ENCODE measurements at regions not wholly inside any gene's neighbourhood (a gene's known extent, or its start where the extent isn't known, plus 50 kb on each side); places are given as distances from the start of the nearest gene placed in this dataset.
"Not testable (repeated sequence)": the region's sequence is repeated elsewhere in the genome, so short reads cannot be mapped to it uniquely, and the experiment has no call there.

- H3K36me3 Mint-ChIP-seq, result no peaks in the 10 kb centered on the region
- H3K9me3 Mint-ChIP-seq, result no peaks in the 10 kb centered on the region
- DNase-seq (ENCODE audit: extremely low spot score, unreplicated experiment), result no peak
- no peaks in the 10 kb centered on the region for H3K27me3 Mint-ChIP-seq
- H3K4me3 Mint-ChIP-seq, result no peak overlapping the region
- H3K4me1 Mint-ChIP-seq (ENCODE audit: unreplicated experiment), result no peaks in the 10 kb centered on the region
- TF ChIP-seq, protein P1, sequence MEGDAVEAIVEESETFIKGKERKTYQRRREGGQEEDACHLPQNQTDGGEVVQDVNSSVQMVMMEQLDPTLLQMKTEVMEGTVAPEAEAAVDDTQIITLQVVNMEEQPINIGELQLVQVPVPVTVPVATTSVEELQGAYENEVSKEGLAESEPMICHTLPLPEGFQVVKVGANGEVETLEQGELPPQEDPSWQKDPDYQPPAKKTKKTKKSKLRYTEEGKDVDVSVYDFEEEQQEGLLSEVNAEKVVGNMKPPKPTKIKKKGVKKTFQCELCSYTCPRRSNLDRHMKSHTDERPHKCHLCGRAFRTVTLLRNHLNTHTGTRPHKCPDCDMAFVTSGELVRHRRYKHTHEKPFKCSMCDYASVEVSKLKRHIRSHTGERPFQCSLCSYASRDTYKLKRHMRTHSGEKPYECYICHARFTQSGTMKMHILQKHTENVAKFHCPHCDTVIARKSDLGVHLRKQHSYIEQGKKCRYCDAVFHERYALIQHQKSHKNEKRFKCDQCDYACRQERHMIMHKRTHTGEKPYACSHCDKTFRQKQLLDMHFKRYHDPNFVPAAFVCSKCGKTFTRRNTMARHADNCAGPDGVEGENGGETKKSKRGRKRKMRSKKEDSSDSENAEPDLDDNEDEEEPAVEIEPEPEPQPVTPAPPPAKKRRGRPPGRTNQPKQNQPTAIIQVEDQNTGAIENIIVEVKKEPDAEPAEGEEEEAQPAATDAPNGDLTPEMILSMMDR (conservative IDR thresholded peaks at IDR 0.05), result no peak
- no peak overlapping the region for H3K27ac Mint-ChIP-seq
Measured at GRCh38 chr3:35262406-35262805, 376.9 kb upstream of the ARPP21 start.

DNA sequence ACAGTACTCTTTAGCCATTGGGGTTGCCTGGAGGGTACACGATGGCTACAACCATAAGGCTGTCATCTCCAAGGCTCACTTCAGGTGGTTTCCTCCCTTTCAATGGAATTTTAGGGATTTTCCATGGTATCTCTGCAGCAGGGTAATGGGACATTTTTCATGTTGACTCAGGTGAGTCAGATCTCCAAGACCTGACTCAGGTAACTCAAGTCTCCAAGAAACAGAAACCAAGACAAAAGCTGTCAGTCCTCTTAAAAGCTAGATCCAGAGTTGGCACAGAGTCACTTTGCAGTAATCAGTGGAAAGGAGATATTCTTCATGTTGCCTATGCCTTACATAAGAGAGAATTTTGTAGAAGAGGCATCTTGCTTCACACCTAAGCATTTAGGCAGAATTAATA lies 375.8 kb upstream of the ARPP21 start:
- Mint-ChIP-seq H3K36me3 (no peaks in the 10 kb centered on the region), H3K27me3 (no peaks in the 10 kb centered on the region), H3K4me3 (no peak overlapping the region), H3K9me3 (no peaks in the 10 kb centered on the region), H3K27ac (no peak overlapping the region), H3K4me1 (ENCODE audit: unreplicated experiment) (no peaks in the 10 kb centered on the region)
- TF ChIP-seq, protein P1 (conservative IDR thresholded peaks at IDR 0.05), result no peak
- DNase-seq (ENCODE audit: extremely low spot score, unreplicated experiment), result no peak

- H3K27me3 Mint-ChIP-seq; H3K4me3 Mint-ChIP-seq; H3K27ac Mint-ChIP-seq; H3K9me3 Mint-ChIP-seq; H3K4me1 Mint-ChIP-seq (ENCODE audit: unreplicated experiment); H3K36me3 Mint-ChIP-seq; DNase-seq (ENCODE audit: extremely low spot score, unreplicated experiment): not testable (repeated sequence)
Measured at GRCh38 chr3:35266065-35266464, 373.3 kb upstream of the ARPP21 start.

DNA sequence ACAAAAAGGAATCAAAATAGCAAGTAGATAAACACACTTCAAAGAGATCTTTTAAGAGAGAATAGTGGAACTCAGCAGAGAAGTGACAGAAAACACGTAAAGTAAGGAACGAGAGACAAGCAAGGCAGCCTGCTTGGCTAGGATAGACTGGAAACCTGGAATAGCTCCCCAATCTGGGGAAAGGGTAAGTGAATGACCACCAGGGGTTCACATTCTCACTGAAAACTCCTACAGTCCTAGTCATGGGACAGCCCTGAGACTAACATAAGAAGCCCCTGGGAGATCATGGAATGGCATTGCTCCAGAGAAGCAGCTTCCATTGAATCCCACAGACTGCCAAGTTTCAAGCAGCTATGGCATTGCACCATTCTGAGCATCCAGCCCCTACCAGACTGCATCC lies 363.6 kb upstream of the ARPP21 start:
- no peak for DNase-seq (ENCODE audit: extremely low spot score, unreplicated experiment)
- Mint-ChIP-seq H3K27me3 (peaks cover 3% of the 10 kb centered on the region), H3K4me1 (ENCODE audit: unreplicated experiment) (no peaks in the 10 kb centered on the region), H3K4me3 (no peak overlapping the region), H3K36me3 (no peaks in the 10 kb centered on the region), H3K27ac (no peak overlapping the region), H3K9me3 (no peaks in the 10 kb centered on the region)
- TF ChIP-seq, protein P1 (conservative IDR thresholded peaks at IDR 0.05), result no peak

DNA sequence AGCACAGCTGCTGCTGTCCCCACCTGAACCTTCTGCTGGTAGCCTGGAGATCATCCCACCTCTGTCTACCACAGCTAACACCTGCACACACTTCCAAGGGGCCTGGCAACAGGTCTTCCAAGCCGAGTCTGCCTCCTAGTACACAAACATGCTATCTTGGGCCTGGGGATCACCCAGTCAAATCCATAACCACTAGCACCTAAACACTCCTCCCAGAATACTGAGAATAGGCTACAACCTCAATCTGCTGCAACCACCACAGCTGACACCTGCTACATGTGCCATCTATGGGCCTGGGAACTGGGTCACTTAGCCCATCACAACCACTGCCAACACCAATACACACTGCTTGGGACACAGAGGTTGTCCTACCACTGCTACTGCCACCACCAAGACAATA lies 362.8 kb upstream of the ARPP21 start:
- Mint-ChIP-seq H3K4me3 (no peak overlapping the region), H3K27me3 (peaks cover 3% of the 10 kb centered on the region), H3K27ac (no peak overlapping the region), H3K4me1 (ENCODE audit: unreplicated experiment) (no peaks in the 10 kb centered on the region), H3K36me3 (no peaks in the 10 kb centered on the region), H3K9me3 (no peaks in the 10 kb centered on the region)
- no peak for DNase-seq (ENCODE audit: extremely low spot score, unreplicated experiment)
- TF ChIP-seq, protein P1 (conservative IDR thresholded peaks at IDR 0.05), result no peak

DNA sequence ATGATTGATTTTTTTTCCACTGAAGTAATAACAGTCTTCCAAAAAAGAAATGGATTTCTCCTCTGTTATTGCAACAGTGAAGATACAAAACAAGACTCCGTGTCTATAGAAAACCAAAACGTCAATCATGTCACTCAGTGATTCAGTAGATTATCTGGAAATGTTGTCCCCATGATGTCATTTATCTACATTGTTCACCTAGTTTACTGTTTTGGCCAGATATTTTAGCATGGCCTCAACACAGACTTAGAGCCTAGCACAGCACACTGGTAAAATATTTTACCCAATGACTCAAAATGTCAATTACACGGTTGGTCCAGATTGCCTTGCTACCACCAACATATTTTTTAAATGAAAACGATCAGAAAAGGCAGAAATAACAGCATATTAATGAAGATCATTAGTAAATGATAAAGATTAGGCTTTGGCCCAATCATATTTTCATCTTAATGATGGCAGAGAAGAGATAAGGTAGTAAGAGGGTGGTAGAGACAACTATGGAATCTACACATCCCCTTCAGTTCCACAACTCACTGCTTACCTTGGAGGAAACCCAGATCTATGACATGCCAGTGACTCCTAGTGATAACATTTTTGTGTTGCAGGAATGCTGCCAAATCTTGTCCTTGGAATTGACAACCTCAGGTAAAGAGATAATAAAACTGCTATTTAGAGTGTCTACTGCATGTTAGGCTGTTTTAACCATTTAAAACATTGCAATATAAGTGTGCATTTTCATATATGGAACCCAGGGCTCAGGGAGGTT lies 347.7 kb upstream of the ARPP21 start:
- DNase-seq (ENCODE audit: extremely low spot score, unreplicated experiment), result no peak
- TF ChIP-seq, protein P1 (conservative IDR thresholded peaks at IDR 0.05), result no peak
- peaks cover 3% of the 10 kb centered on the region for H3K9me3 Mint-ChIP-seq
- H3K27me3 Mint-ChIP-seq, result no peaks in the 10 kb centered on the region
- peaks cover 8% of the 10 kb centered on the region for H3K4me1 Mint-ChIP-seq (ENCODE audit: unreplicated experiment)
- no peaks in the 10 kb centered on the region for H3K36me3 Mint-ChIP-seq
- H3K4me3 Mint-ChIP-seq, result no peak overlapping the region
- H3K27ac Mint-ChIP-seq, result no peak overlapping the region

All from type B pancreatic cell (in vitro differentiated cells).